Inflammatory macrophage treated with lipopolysaccharide for 1 hour (primary cell): ENCODE measurements at regions not wholly inside any gene's neighbourhood (a gene's known extent, or its start where the extent isn't known, plus 50 kb on each side); places are given as distances from the start of the nearest gene placed in this dataset.
A peak's percentile ranks its signal among the peaks of the same experiment; 100 is the strongest.
"Not testable (repeated sequence)": the region's sequence is repeated elsewhere in the genome, so short reads cannot be mapped to it uniquely, and the experiment has no call there.

Experiments used
- DNase-seq, 2 donors: peaks; one replicate each; pipeline ENCODE4 v3.0.0-alpha.2; 2020 to 2022

- no peak for DNase-seq
These were observed 323.1 kb upstream of the KIAA1217 start for GRCh38 chr10:23885853-23886252.

GRCh38 chr10:23886355-23886754 is 322.6 kb upstream of the KIAA1217 start:
- DNase-seq, result no peak

- no peak for DNase-seq
These were observed 317.6 kb upstream of the KIAA1217 start for GRCh38 chr10:23891301-23891700.

- no peak for DNase-seq
These were observed 316.6 kb upstream of the KIAA1217 start for GRCh38 chr10:23892296-23892695.

- no peak for DNase-seq
These were observed 311.7 kb upstream of the KIAA1217 start for GRCh38 chr10:23897267-23897666.

- DNase-seq, result no peak
These were observed 311.1 kb upstream of the KIAA1217 start for GRCh38 chr10:23897861-23898260.

- DNase-seq, result no peak
These were observed 309.8 kb upstream of the KIAA1217 start for GRCh38 chr10:23899166-23899565.

- DNase-seq, result no peak
These were observed 298.6 kb upstream of the KIAA1217 start for GRCh38 chr10:23910291-23910690.

- DNase-seq, result no peak
These were observed 296.0 kb upstream of the KIAA1217 start for GRCh38 chr10:23912884-23913404.

- DNase-seq, result no peak
These were observed 294.3 kb upstream of the KIAA1217 start for GRCh38 chr10:23914641-23915040.

GRCh38 chr10:23917251-23917840 is 291.6 kb upstream of the KIAA1217 start:
- no peak for DNase-seq

GRCh38 chr10:23918090-23918723 is 290.7 kb upstream of the KIAA1217 start:
- no peak for DNase-seq

GRCh38 chr10:23918839-23919238 is 290.1 kb upstream of the KIAA1217 start:
- peak; percentile 1 to 24 for DNase-seq

GRCh38 chr10:23927576-23928325 is 281.2 kb upstream of the KIAA1217 start:
- no peak for DNase-seq

GRCh38 chr10:23934023-23934422 is 274.9 kb upstream of the KIAA1217 start:
- not testable (repeated sequence) for DNase-seq

- no peak for DNase-seq
These were observed 263.1 kb upstream of the KIAA1217 start for GRCh38 chr10:23945845-23946244.

- no peak for DNase-seq
These were observed 257.1 kb upstream of the KIAA1217 start for GRCh38 chr10:23951841-23952240.

- DNase-seq, result no peak
These were observed 253.3 kb upstream of the KIAA1217 start for GRCh38 chr10:23955456-23956225.

GRCh38 chr10:23965123-23965522 is 243.8 kb upstream of the KIAA1217 start:
- no peak for DNase-seq

GRCh38 chr10:23965880-23966279 is 243.1 kb upstream of the KIAA1217 start:
- no peak for DNase-seq

- DNase-seq, result no peak
These were observed 242.4 kb upstream of the KIAA1217 start for GRCh38 chr10:23966504-23967051.

- DNase-seq, result no peak
These were observed 240.6 kb upstream of the KIAA1217 start for GRCh38 chr10:23968301-23968700.

- DNase-seq, result no peak
These were observed 234.1 kb upstream of the KIAA1217 start for GRCh38 chr10:23974746-23975272.
